Inferior parietal cortex (tissue), 1 donor: ENCODE measurements at regions not wholly inside any gene's neighbourhood (a gene's known extent, or its start where the extent isn't known, plus 50 kb on each side); places are given as distances from the start of the nearest gene placed in this dataset.

ENCODE experiments used
- DNase-seq: peaks from one replicate; pipeline ENCODE4 v3.0.0-alpha.2; 2016; ENCODE audit errors: extremely low spot score

DNA sequence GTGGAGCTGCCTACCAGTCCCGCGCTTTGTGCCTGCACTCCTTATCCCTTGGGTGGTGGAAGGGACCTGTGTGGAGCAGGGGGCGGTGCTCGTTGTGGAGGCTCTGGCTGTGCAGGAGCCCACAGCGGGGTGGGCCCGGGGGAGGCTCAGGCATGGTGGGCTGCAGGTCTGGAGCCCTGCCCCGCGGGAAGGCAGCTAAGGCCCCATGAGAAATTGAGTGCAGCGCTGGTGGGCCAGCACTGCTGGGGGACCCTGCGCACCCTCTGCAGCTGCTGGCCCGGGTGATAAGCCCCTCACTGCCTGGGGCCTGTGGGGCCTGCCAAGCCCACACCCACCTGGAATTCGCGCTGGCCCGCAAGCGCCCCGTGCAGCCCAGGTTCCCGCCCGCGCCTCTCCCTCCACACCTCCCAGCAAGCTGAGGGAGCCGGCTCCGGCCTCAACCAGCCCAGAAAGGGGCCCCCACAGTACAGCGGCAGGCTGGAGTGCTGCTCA lies 859.6 kb upstream of the KCND2 start:
- no peak for DNase-seq

DNA sequence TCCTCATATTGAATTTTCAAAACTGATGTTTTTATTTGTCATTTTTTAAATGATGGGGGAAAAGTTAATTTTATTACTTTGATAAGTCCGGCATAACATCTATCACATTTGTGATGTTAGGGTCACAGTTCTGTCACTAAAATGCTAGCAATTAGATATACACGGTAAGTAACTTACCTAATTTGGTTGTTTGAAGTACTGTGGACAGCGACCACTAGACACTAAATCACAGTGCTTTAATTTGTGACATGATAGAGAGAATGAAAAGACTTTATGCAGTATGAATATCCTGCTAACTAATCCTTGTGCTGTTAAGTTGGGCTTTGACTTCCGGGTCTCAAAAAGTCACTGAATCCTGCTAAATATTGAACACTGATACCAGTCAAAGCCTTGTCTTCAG lies 857.3 kb upstream of the KCND2 start:
- DNase-seq, result no peak

- DNase-seq, result no peak
These were observed 851.3 kb upstream of the KCND2 start for GRCh38 chr7:119421657-119422056.

DNA sequence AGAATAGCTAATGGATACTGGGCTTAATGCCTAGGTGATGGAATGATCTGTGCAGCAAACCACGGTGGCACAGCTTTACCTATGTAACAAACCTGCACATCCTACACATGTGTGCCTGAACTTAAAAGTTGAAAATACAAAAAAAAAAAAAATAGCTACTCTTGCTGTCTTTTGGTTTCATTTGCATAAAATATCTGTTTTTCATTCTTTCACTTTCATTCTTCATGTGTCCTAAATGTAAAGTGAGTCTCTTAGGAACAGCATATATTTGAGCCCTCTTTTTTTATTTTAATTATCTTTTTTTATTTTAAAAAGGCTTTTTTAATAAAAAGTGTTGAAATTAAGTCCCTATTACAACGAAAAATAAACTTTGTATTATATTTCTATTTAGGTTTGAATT lies 836.1 kb upstream of the KCND2 start:
- no peak for DNase-seq

DNA sequence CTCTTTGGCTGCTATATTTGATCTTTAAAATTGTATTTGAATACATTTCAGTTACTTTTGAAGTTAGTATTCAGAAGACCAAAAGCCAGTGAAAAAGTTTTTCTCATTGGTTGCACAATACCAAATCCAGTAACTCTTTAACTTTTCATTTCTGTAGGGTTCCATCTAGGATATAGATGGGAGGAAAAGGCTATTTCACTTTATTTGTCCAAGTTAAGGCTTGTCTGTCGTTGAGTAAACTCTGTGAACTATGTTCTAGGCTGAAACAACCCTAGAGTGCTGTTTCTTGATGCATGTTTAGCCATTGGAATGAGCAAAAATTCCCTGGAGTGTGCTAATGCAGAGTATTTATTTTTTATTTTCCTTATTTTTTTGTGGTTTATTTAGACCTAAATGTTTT lies 834.7 kb upstream of the KCND2 start:
- DNase-seq, result no peak

DNA sequence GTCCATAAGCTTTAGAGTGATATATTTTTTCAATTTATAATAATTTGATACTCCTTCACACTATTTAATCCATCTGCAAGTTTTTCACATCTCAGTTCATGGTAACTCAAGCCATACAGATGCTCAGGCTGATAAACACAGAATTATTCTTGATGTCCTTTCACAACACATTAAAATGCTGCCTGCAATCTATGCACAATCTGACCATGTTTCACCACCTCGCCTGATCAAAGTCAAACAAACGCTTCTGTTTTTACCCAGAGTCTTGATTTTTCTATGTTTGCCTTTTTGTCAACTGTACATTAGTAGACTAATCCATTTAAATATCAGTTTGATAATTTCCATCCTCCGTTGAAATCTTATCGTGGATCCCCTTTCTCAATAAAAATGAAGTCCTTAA lies 833.8 kb upstream of the KCND2 start:
- DNase-seq, result no peak

DNA sequence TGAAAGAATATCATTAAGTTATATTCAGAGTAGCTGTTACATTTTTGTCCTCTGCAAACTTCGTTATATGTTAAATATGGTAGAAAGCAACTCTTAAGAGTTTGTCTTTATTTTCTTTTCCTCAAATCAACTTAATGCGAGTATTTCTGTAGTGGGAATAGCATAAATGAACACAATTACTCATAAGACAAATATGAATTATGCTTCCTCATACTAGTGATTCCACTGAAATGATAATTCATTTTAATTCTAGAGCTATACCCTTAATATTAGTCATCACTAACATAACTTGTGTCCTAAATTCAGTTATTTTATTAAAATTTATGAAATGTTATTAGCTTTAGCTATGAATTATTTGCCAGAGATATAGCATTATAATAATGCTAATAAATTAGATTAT lies 820.6 kb upstream of the KCND2 start:
- DNase-seq, result no peak

- DNase-seq, result peak; percentile 8
These were observed 807.1 kb upstream of the KCND2 start for GRCh38 chr7:119465798-119466305.

- no peak for DNase-seq
These were observed 800.5 kb upstream of the KCND2 start for GRCh38 chr7:119472408-119473038.

DNA sequence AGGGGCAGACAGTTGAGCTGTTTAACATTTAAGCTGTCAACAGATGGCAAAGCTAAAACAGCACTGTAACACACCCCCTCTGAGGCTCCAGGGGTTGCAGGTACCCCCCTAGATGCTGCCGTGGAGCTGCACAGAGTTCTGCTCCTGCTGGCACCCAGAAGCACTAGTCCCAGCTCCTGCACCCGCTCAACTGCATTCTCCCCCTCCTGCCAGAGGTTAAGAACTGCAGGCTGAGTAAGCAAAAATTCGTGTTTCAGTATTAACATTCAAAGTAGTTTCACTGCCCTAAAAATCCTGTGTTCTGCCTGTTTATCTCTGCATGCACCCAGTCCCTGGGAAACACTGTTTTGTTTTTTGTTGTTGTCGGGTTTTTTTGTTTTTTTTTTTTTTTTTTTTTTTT lies 790.8 kb upstream of the KCND2 start:
- DNase-seq, result no peak

DNA sequence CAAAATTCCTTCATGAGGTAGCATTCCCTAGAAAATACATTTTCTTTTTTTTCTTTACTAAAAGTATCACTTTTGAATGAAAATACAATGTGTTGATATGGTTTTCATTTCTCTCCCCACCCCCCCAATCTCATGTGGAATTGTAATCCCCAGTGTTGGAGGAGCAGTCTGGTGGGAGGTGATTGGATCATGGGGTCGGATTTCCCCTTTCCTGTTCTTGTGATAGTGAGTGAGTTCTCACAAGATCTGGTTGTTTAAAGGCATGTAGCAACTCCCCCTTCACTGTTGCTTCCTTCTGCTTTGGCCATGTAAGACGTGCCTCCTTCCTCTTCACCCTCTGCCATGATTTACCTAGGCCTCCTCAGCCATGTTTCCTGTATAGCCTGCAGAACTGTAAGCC lies 790.3 kb upstream of the KCND2 start:
- DNase-seq, result no peak

DNA sequence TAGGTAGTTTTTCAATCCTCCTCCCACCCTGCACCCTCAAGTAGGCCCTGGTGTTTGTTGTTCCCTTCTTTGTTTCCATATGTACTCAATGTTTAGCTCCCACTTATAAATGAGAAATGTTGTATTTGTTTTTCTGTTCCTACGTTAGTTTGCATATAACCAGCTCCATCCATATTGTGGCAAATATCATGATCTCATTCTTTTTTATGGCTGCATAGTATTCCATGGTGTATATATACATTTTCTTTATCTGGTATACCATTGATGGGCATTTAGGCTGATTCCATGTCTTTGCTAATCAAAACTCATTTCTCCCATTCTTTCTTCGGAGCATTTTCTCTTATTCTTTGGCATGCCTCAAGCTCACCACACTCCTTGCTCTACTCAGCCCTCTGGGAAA lies 789.6 kb upstream of the KCND2 start:
- no peak for DNase-seq

DNA sequence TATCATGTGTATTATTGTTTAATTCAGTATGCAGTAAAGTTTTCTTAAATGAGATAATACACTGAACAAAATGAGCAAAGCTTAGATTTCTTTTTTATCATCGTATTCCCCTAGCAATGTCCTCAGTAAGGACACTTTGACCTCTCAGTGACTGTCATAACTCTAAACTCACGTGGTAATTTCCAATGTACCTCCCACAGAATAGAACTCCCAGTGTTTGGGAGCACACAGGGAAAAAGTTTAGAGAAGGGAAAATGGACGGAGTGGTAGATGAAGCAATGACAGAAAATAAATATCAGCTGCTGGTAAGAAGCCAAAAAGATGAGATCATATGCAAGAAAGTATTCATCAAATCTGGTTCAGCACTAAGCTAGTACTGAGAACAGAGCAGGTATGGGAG lies 758.6 kb upstream of the KCND2 start:
- no peak for DNase-seq

DNA sequence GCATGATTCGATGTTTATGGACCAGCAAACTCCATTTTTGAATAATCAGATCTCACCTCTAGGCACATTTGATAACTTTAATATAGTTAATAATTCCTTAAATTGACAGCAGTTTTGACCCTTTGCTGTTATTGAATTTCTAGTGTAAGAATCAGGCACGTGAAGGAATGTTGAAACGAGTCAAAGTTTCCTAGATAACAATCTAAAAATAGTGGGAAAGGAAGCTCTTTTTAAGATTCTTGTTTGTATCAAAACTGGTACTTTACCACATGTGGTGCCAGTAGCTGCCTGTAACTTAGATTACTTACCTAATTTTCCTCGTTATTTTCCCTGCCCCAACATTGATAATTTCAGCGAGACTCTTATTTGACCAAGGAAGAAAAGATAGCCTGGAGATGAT lies 757.8 kb upstream of the KCND2 start:
- no peak for DNase-seq

GRCh38 chr7:119515962-119516361 lies 757.0 kb upstream of the KCND2 start:
- no peak for DNase-seq

- DNase-seq, result no peak
These were observed 750.7 kb upstream of the KCND2 start for GRCh38 chr7:119522263-119522662.

GRCh38 chr7:119522698-119523097 lies 750.3 kb upstream of the KCND2 start:
- DNase-seq, result no peak

GRCh38 chr7:119545118-119545517 lies 727.9 kb upstream of the KCND2 start:
- no peak for DNase-seq

- DNase-seq, result no peak
These were observed 717.2 kb upstream of the KCND2 start for GRCh38 chr7:119555788-119556187.

DNA sequence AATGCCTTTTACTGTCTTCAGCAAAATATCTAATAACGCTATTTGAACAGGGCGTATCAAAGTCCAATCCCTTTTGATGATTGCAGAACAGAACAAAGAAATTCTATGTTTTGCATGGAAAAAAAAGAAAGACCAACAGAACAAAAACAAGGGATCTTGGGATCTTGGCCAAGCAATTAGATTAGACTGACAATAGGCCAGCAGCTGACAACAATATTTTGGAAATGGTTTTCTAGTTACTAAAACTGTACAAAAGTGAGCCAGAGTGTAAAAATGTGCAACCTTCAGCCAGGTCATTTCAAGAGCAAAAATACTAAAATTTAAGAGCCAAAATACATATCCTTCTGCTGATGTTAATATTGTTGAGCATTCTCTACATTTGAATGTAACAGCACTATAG lies 716.5 kb upstream of the KCND2 start:
- no peak for DNase-seq

GRCh38 chr7:119561751-119562150 lies 711.2 kb upstream of the KCND2 start:
- no peak for DNase-seq

DNA sequence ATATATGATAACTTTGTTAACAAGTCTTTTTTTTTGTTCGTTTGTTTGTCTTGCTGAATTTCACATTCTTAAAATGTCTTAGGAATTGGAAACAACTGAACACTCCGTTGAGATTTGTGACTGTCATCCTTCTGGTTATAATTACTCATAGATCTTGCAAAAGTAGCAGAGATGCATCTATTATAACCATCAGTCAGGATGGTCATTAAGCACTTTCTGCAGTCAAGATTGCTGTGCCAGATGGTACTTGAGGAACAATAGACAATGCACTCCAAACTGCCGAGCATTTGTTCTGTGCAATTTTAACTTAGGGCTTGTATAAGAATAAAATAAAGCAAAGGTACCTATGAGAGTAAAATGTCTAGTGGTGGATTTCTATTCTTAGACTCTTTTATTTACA lies 710.1 kb upstream of the KCND2 start:
- no peak for DNase-seq

GRCh38 chr7:119571666-119572065 lies 701.3 kb upstream of the KCND2 start:
- no peak for DNase-seq

- DNase-seq, result peak; percentile 8
These were observed 700.8 kb upstream of the KCND2 start for GRCh38 chr7:119572132-119572531.
